Prostate gland (tissue), 2 donors: ENCODE measurements at regions not wholly inside any gene's neighbourhood (a gene's known extent, or its start where the extent isn't known, plus 50 kb on each side); places are given as distances from the start of the nearest gene placed in this dataset.
"Not testable (repeated sequence)": the region's sequence is repeated elsewhere in the genome, so short reads cannot be mapped to it uniquely, and the experiment has no call there.

Experiments
- POLR2A ChIP-seq: fragments of 450-650 bp; IDR thresholded peaks from one replicate; pipeline ENCODE4 v1.6.1; 2016; ENCODE audit warnings: antibody characterized with exemption, mild to moderate bottlenecking
- POLR2AphosphoS5 ChIP-seq: sonication (generic); formaldehyde crosslinking; IDR thresholded peaks from one replicate; pipeline ENCODE4 v1.6.1; 2017; ENCODE audit warnings: antibody characterized with exemption
- TF ChIP-seq, protein P1 (sequence below), 4 experiments: fragments of 200-600 bp in 2 of 4; fragments of 450-650 bp in 2 of 4; sonication (generic) in 2 of 4; IDR thresholded peaks; 1 replicate in 3 of 4; 2 replicates in 1 of 4; pipeline ENCODE4 v1.5.1; 2016 to 2019; ENCODE audit warnings: antibody characterized with exemption in 4 of 4, mild to moderate bottlenecking in 2 of 4, moderate library complexity in 2 of 4

DNA sequence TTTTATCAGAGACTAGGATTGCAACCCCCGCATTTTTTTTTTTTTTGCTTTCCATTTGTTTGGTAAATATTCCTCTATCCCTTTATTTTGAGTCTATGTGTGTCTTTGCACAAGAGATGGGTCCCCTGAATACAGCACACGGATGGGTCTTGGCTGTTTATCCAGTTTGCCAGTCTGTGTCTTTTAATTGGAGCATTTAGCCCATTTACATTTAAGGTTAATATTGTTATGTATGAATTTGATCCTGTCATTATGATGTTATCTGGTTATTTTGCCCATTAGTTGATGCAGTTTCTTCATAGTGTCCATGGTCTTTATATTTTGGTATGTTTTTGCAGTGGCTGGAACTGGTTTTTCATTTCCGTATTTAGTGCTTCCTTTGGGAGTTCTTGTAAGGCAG, 220.9 kb downstream of the UTRN start:
- TF ChIP-seq, protein P1, sequence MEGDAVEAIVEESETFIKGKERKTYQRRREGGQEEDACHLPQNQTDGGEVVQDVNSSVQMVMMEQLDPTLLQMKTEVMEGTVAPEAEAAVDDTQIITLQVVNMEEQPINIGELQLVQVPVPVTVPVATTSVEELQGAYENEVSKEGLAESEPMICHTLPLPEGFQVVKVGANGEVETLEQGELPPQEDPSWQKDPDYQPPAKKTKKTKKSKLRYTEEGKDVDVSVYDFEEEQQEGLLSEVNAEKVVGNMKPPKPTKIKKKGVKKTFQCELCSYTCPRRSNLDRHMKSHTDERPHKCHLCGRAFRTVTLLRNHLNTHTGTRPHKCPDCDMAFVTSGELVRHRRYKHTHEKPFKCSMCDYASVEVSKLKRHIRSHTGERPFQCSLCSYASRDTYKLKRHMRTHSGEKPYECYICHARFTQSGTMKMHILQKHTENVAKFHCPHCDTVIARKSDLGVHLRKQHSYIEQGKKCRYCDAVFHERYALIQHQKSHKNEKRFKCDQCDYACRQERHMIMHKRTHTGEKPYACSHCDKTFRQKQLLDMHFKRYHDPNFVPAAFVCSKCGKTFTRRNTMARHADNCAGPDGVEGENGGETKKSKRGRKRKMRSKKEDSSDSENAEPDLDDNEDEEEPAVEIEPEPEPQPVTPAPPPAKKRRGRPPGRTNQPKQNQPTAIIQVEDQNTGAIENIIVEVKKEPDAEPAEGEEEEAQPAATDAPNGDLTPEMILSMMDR (IDR thresholded peaks at IDR 0.05): not testable (repeated sequence)
- not testable (repeated sequence) for TF ChIP-seq POLR2AphosphoS5, POLR2A
